Heart left ventricle (tissue), 16 donors: ENCODE measurements at regions not wholly inside any gene's neighbourhood (a gene's known extent, or its start where the extent isn't known, plus 50 kb on each side); places are given as distances from the start of the nearest gene placed in this dataset.

Experiments used
- ATAC-seq, 4 donors: fragments of 200-7000 bp; cut with Tn5 transposase; one replicate each; pipeline ENCODE4 v1.9.1; 2020 to 2022; ENCODE audit warnings: moderate library complexity in 4 of 4, mild to moderate bottlenecking in 3 of 4, moderate number of reproducible peaks in 1 of 4
- DNase-seq, 5 donors: peaks; one replicate each; pipeline ENCODE4 v3.0.0-alpha.2; 2020
- H3K27ac ChIP-seq, 12 donors: fragments of 200-600 bp; sonication (generic) in 4 of 12; one replicate each; pipeline versions ENCODE4 v1.5.0 to v1.8.0; 2016 to 2022; ENCODE audit warnings: mild to moderate bottlenecking in 2 of 12
- H3K27me3 ChIP-seq, 9 donors: fragments of 200-600 bp; sonication (generic) in 2 of 9; one replicate each; pipeline versions ENCODE4 v1.5.1 to v1.8.0; 2016 to 2022; ENCODE audit warnings: mild to moderate bottlenecking in 3 of 9
- H3K36me3 ChIP-seq, 9 donors: fragments of 200-600 bp; sonication (generic) in 2 of 9; one replicate each; pipeline versions ENCODE4 v1.5.0 to v1.8.0; 2018 to 2022; ENCODE audit warnings: mild to moderate bottlenecking in 2 of 9
- H3K4me1 ChIP-seq, 12 donors: fragments of 200-600 bp; sonication (generic) in 4 of 12; one replicate each; pipeline versions ENCODE4 v1.5.0 to v1.8.0; 2016 to 2022; ENCODE audit warnings: mild to moderate bottlenecking in 3 of 12
- H3K4me3 ChIP-seq, 12 donors: fragments of 200-600 bp; sonication (generic) in 4 of 12; one replicate each; pipeline versions ENCODE4 v1.5.0 to v1.8.0; 2017 to 2022; ENCODE audit warnings: mild to moderate bottlenecking in 9 of 12, moderate library complexity in 4 of 12
- H3K9me3 ChIP-seq, 12 donors: fragments of 200-600 bp; sonication (generic) in 4 of 12; one replicate each; pipeline versions ENCODE4 v1.5.0 to v1.8.0; 2016 to 2022; ENCODE audit warnings: mild to moderate bottlenecking in 1 of 12
- CTCF ChIP-seq, 12 donors: fragments of 200-600 bp; sonication (generic) in 4 of 12; IDR thresholded peaks; one replicate each; pipeline versions ENCODE4 v1.5.0 to v1.8.0; 2018 to 2022; ENCODE audit warnings: antibody characterized with exemption in 12 of 12, mild to moderate bottlenecking in 5 of 12
- POLR2A ChIP-seq, 2 donors: fragments of 450-650 bp; IDR thresholded peaks; one replicate each; pipeline ENCODE4 v1.6.1; 2017; ENCODE audit warnings: antibody characterized with exemption in 2 of 2, mild to moderate bottlenecking in 2 of 2, moderate library complexity in 2 of 2
- WGBS, 4 donors: extraction: QIAGEN DNeasy Blood & Tissue Kit in 2 of 4; methylation state at CpG; one replicate each; pipeline versions ENCODE4 v1.1.5 to v1.1.7; 2013 to 2018; 5-methylcytosine and 5-hydroxymethylcytosine counted together
- intact Hi-C, 10 donors: fragments of 100-400 bp; cut with DNase I; formaldehyde crosslinking; loops; one replicate each; pipeline versions ENCODE4 v1.11.1 to v1.14.2; 2022
- donor health status: ischemic (EF 13 %, LVEDD 7.1; RV severe dilation, severe dysfunction).
- donor health status: healthy with polysubstance abuse.
- donor health status: DM: no; HTN: yes; CAD: no.
- donor health status: DM: no; HTN: no; CAD: no.
- donor health status: ischemic (EF 25% LVEDD 6.9; RV normal size, moderate dysfunction).
- donor health status: ischemic (EF 25% LVEDD 5.7; RV mildly dilated, moderate dysfunction).
- donor health status: healthy.
- donor health status: DM: yes; HTN: yes; CAD: no.
- donor health status: ischemic (EF 35%, LVEDD 5.7; RV mildly dilated, moderate dysfunction).
- donor health status: nonischemic (EF 11% LVEDD 7.7; RV severe dilation, severe dysfunction).
- donor health status: DM: yes; HTN: yes; CAD: no.
- donor health status: PGD.
- donor health status: ischemic (EF 29% LVEDD 5.4; RV normal size, mild dysfunction).
- donor health status: nonischemic (EF 23%, LVEDD 6.1; RV moderate dilation, normal function).

- Histone ChIP-seq H3K27me3 (no peaks in the 10 kb centered on the region), H3K9me3 (peaks cover 0 to 1% (median 0%) of the 10 kb centered on the region in 12 donors), H3K36me3 (no peaks in the 10 kb centered on the region), H3K4me1 (no peaks in the 10 kb centered on the region), H3K27ac (no peak overlapping the region), H3K4me3 (no peak overlapping the region)
- DNase-seq (no peak), ATAC-seq (no peak)
- WGBS, 4 donors, result 89 to 93% (median 92%) methylated on average over 2 of the region's 2 CpGs
- no peak for TF ChIP-seq POLR2A (IDR thresholded peaks at IDR 0.05)
- TF ChIP-seq CTCF (IDR thresholded peaks at IDR 0.05), result no peak
- intact Hi-C loops, result no loop called here
Observed at GRCh38 chr5:164256954-164257353, 751.5 kb downstream of the MAT2B start.

- ATAC-seq (no peak), DNase-seq (no peak)
- WGBS, 4 donors, result 22 to 33% (median 25%) methylated on average over 1 of the region's 1 CpG
- H3K27ac ChIP-seq, result no peak overlapping the region
- H3K36me3 ChIP-seq, result no peaks in the 10 kb centered on the region
- no peaks in the 10 kb centered on the region for H3K4me1 ChIP-seq
- peaks cover 0 to 13% (median 0%) of the 10 kb centered on the region in 12 donors for H3K9me3 ChIP-seq
- no peaks in the 10 kb centered on the region for H3K27me3 ChIP-seq
- no peak overlapping the region for H3K4me3 ChIP-seq
- intact Hi-C loops, result no loop called here
- TF ChIP-seq CTCF (IDR thresholded peaks at IDR 0.05) (no peak), POLR2A (IDR thresholded peaks at IDR 0.05) (no peak)
Observed at GRCh38 chr5:164265566-164265965, 760.1 kb downstream of the MAT2B start.

- Histone ChIP-seq H3K27ac (no peak overlapping the region), H3K4me3 (no peak overlapping the region), H3K27me3 (no peaks in the 10 kb centered on the region), H3K36me3 (no peaks in the 10 kb centered on the region), H3K9me3 (peaks cover 0 to 13% (median 0%) of the 10 kb centered on the region in 12 donors), H3K4me1 (no peaks in the 10 kb centered on the region)
- WGBS, 4 donors, result 71 to 81% (median 79%) methylated on average over 2 of the region's 2 CpGs
- no peak for TF ChIP-seq POLR2A (IDR thresholded peaks at IDR 0.05)
- intact Hi-C loops, result no loop called here
- ATAC-seq, result no peak
- no peak for DNase-seq
Observed at GRCh38 chr5:164266571-164266970, 761.2 kb downstream of the MAT2B start.

GRCh38 chr5:164277720-164278119, 772.3 kb downstream of the MAT2B start:
- WGBS, 4 donors, result 51 to 68% (median 65%) methylated on average over 2 of the region's 2 CpGs
- no peaks in the 10 kb centered on the region for H3K4me1 ChIP-seq
- TF ChIP-seq POLR2A (IDR thresholded peaks at IDR 0.05) (no peak), CTCF (IDR thresholded peaks at IDR 0.05) (no peak)
- no peaks in the 10 kb centered on the region for H3K36me3 ChIP-seq
- no peak overlapping the region for H3K4me3 ChIP-seq
- no peaks in the 10 kb centered on the region for H3K27me3 ChIP-seq
- ATAC-seq (no peak), DNase-seq (no peak)
- no peaks in the 10 kb centered on the region for H3K9me3 ChIP-seq
- no peak overlapping the region for H3K27ac ChIP-seq
- intact Hi-C loops, result no loop called here

- Histone ChIP-seq H3K9me3 (peaks cover 0 to 14% (median 0%) of the 10 kb centered on the region in 12 donors), H3K27ac (no peak overlapping the region), H3K4me3 (no peak overlapping the region), H3K36me3 (no peaks in the 10 kb centered on the region), H3K27me3 (no peaks in the 10 kb centered on the region), H3K4me1 (no peaks in the 10 kb centered on the region)
- DNase-seq (no peak), ATAC-seq (no peak)
- WGBS, 4 donors, result 56 to 76% (median 64%) methylated on average over 1 of the region's 1 CpG
- TF ChIP-seq CTCF (IDR thresholded peaks at IDR 0.05), result no peak
- no peak for TF ChIP-seq POLR2A (IDR thresholded peaks at IDR 0.05)
- intact Hi-C loops, result no loop called here
Observed at GRCh38 chr5:164289526-164289925, 784.1 kb downstream of the MAT2B start.
